ENCODE measurements at regions not wholly inside any gene's neighbourhood (a gene's known extent, or its start where the extent isn't known, plus 50 kb on each side); places are given as distances from the start of the nearest gene placed in this dataset.

DNA sequence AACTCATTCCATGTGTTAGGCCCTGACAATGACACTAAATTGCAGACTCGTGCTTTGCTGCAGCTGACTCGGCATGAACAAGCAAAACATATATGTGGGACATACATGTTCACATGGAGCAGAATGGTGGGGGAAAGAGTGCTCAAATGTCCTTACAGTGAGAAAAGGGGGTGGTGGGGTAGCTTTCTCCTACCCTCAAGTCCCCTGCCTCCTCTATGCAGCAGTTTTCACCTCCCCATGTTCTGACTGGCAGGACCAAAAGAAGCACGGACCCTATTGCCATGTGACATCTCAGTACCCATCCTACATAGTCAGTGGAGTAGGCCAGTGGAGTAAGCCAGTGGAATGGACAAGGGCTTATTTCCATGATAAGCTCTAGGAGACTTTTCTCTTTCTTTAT, 259.3 kb downstream of the TTC32 start:
- TF ChIP-seq, protein P1, sequence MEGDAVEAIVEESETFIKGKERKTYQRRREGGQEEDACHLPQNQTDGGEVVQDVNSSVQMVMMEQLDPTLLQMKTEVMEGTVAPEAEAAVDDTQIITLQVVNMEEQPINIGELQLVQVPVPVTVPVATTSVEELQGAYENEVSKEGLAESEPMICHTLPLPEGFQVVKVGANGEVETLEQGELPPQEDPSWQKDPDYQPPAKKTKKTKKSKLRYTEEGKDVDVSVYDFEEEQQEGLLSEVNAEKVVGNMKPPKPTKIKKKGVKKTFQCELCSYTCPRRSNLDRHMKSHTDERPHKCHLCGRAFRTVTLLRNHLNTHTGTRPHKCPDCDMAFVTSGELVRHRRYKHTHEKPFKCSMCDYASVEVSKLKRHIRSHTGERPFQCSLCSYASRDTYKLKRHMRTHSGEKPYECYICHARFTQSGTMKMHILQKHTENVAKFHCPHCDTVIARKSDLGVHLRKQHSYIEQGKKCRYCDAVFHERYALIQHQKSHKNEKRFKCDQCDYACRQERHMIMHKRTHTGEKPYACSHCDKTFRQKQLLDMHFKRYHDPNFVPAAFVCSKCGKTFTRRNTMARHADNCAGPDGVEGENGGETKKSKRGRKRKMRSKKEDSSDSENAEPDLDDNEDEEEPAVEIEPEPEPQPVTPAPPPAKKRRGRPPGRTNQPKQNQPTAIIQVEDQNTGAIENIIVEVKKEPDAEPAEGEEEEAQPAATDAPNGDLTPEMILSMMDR (IDR thresholded peaks at IDR 0.05) = no peak
- TF ChIP-seq POLR2A (IDR thresholded peaks at IDR 0.05) = no peak

Data from right lobe of liver (tissue), 4 donors.